NCI-H2029 treated with DMSO at 0.1 percent for 48 hours (cell line): ENCODE measurements at regions not wholly inside any gene's neighbourhood (a gene's known extent, or its start where the extent isn't known, plus 50 kb on each side); places are given as distances from the start of the nearest gene placed in this dataset.
"Not testable (repeated sequence)": the region's sequence is repeated elsewhere in the genome, so short reads cannot be mapped to it uniquely, and the experiment has no call there.

ENCODE experiments used
- DNase-seq: peaks from one replicate; lab custom pipeline; 2025; lab: John Stamatoyannopoulos, UW

DNA sequence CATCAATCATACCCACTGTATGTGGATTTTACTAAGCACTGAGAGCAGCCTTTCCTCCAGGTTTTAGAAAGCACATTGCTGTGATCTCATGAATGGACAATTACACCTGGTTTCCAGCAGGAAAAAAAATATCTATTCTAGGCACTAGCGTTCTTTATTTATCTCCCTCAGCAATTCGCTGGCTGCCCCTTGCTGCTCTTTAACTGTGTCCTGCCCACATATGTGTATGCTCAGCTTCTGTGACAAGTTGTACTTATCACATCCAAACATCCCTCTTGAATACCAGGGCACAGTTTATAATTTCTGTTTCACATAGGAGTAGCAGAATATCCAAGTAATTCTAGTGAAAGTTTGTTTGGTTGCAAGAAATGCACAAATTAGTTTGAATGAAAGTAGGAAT lies 146.8 kb downstream of the USP46 start:
- DNase-seq = no peak

DNA sequence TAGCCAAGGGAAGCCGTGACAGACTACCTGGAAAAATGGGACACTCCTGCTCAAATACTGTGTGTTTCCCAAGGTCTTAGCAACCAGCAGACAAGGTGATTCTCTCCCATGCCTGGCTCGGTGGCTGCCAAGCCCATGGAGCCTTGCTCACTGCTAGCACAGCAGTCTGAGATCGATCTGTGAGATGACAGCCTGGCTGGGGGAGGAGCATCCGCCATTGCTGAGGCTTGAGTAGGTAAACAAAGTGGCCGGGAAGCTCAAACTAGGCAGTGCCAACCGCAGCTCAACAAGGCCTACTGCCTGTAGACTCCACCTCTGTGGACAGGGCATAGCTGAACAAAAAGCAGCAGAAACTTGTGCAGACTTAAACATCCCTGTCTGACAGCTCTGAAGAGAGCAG lies 137.0 kb downstream of the USP46 start:
- not testable (repeated sequence) for DNase-seq

DNA sequence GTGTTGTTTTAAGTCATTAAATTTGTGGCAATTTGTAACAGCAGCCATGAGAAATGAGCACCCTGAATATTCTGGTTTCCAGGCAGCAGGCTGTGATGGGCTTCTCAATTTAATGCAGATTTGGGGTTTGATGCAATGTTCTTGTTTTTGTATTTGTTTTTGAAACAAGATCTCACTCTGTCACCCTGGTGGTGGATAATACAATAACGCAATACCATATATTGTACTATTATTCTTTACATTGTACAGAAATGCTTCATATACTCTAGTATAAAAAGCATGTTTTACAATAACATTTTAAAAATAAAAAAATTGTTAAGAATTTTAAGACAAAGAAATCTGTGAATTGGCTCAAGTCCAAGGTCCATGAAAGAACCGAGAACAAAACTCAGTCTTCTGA lies 129.1 kb downstream of the USP46 start:
- no peak for DNase-seq

DNA sequence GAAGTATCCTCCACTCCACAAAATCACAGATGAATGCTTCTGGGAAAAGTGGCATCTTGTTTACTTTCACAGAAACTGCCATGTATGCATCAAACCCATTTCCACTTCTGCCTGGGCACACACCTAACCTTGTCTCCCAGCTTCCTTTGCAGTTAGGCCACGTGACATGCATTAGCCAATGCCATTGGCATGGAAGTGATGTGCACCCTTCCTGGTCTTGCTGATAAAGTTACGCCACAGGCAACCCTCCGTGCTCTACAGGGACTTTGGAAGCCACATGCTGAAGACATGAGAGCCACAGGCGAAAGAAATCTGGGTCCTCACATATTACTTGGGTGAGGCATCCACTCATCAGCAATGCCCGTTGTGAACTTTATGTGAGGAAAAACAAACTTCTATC lies 123.3 kb downstream of the USP46 start:
- no peak for DNase-seq
